Sigmoid colon (tissue), 6 donors: ENCODE measurements at regions not wholly inside any gene's neighbourhood (a gene's known extent, or its start where the extent isn't known, plus 50 kb on each side); places are given as distances from the start of the nearest gene placed in this dataset.

Source experiments
- DNase-seq: peaks from one replicate; pipeline ENCODE4 v3.0.0-alpha.2; 2019
- H3K27ac ChIP-seq, 4 donors: fragments of 200-600 bp; sonication (generic); one replicate each; pipeline ENCODE4 v1.5.1; 2016 to 2019; ENCODE audit warnings: mild to moderate bottlenecking in 1 of 4
- H3K27me3 ChIP-seq, 3 donors: fragments of 200-600 bp; sonication (generic); one replicate each; pipeline ENCODE4 v1.5.1; 2019; ENCODE audit warnings: mild to moderate bottlenecking in 1 of 3
- H3K36me3 ChIP-seq, 4 donors: fragments of 200-600 bp; sonication (generic); one replicate each; pipeline ENCODE4 v1.5.1; 2016 to 2019
- H3K4me1 ChIP-seq, 4 donors: fragments of 200-600 bp; sonication (generic); one replicate each; pipeline ENCODE4 v1.5.1; 2017 to 2019
- H3K4me3 ChIP-seq, 4 donors: fragments of 200-600 bp; sonication (generic); one replicate each; pipeline ENCODE4 v1.5.1; 2017 to 2019; ENCODE audit warnings: mild to moderate bottlenecking in 2 of 4, moderate library complexity in 1 of 4
- H3K9me3 ChIP-seq, 4 donors: fragments of 200-600 bp in 3 of 4; sonication (generic) in 3 of 4; one replicate each; pipeline versions ENCODE4 v1.5.1 to v1.6.1; 2013 to 2019
- CTCF ChIP-seq, 4 experiments: fragments of 450-650 bp in 3 of 4; fragments of 200-600 bp in 1 of 4; IDR thresholded peaks; one replicate each; pipeline ENCODE4 v1.5.1; 2016 to 2019; ENCODE audit warnings: antibody characterized with exemption in 4 of 4, mild to moderate bottlenecking in 3 of 4, moderate library complexity in 2 of 4
- EP300 ChIP-seq, 4 donors: sonication (generic); formaldehyde crosslinking; IDR thresholded peaks; one replicate each; pipeline ENCODE4 v1.6.1; 2017; ENCODE audit warnings: antibody characterized with exemption in 4 of 4
- POLR2A ChIP-seq, 2 donors: fragments of 450-650 bp; IDR thresholded peaks; one replicate each; pipeline ENCODE4 v1.6.1; 2016; ENCODE audit warnings: antibody characterized with exemption in 2 of 2, mild to moderate bottlenecking in 2 of 2, moderate library complexity in 2 of 2
- POLR2AphosphoS5 ChIP-seq, 4 donors: sonication (generic); formaldehyde crosslinking; IDR thresholded peaks; one replicate each; pipeline ENCODE4 v1.6.1; 2017; ENCODE audit warnings: antibody characterized with exemption in 4 of 4
- WGBS, 2 donors: extraction: QIAGEN DNeasy Blood & Tissue Kit; methylation state at CpG; one replicate each; pipeline ENCODE4 v1.1.7; 2013; 5-methylcytosine and 5-hydroxymethylcytosine counted together
- intact Hi-C: fragments of 100-400 bp; cut with DNase I; formaldehyde crosslinking; loops from one replicate; pipeline ENCODE4 v1.15.1; 2023
- donor health status: healthy with polysubstance abuse.
- donor health status: healthy.

GRCh38 chr13:79727086-79727485 lies 246.1 kb downstream of the NDFIP2 start:
- Histone ChIP-seq H3K36me3 (no peaks in the 10 kb centered on the region), H3K4me1 (peaks cover 0 to 24% (median 19%) of the 10 kb centered on the region in 4 donors), H3K27ac (no peak overlapping the region), H3K27me3 (no peaks in the 10 kb centered on the region), H3K9me3 (no peaks in the 10 kb centered on the region), H3K4me3 (no peak overlapping the region)
- DNase-seq = no peak
- TF ChIP-seq POLR2A (IDR thresholded peaks at IDR 0.05) (no peak), CTCF (IDR thresholded peaks at IDR 0.05) (no peak), POLR2AphosphoS5 (IDR thresholded peaks at IDR 0.05) (no peak), EP300 (IDR thresholded peaks at IDR 0.05) (no peak)
- intact Hi-C loops = no loop called here

GRCh38 chr13:79725841-79726240 lies 244.9 kb downstream of the NDFIP2 start:
- Histone ChIP-seq H3K4me1 (peaks cover 0 to 24% (median 19%) of the 10 kb centered on the region in 4 donors), H3K4me3 (no peak overlapping the region), H3K9me3 (no peaks in the 10 kb centered on the region), H3K27ac (no peak overlapping the region), H3K27me3 (no peaks in the 10 kb centered on the region), H3K36me3 (no peaks in the 10 kb centered on the region)
- WGBS, 2 donors = 88 to 95% methylated on average over 1 of the region's 1 CpG
- DNase-seq = no peak
- no peak for TF ChIP-seq POLR2A (IDR thresholded peaks at IDR 0.05)
- no peak for TF ChIP-seq EP300 (IDR thresholded peaks at IDR 0.05)
- TF ChIP-seq CTCF (IDR thresholded peaks at IDR 0.05) = no peak
- TF ChIP-seq POLR2AphosphoS5 (IDR thresholded peaks at IDR 0.05) = no peak
- intact Hi-C loops = no loop called here

GRCh38 chr13:79724348-79725103 lies 243.6 kb downstream of the NDFIP2 start:
- 16 to 61% methylated on average over 3 of the region's 3 CpGs for WGBS, 2 donors
- no peak for DNase-seq
- H3K4me3 ChIP-seq = no peak overlapping the region
- H3K27me3 ChIP-seq = no peaks in the 10 kb centered on the region
- peaks cover 0 to 24% (median 19%) of the 10 kb centered on the region in 4 donors for H3K4me1 ChIP-seq
- no peaks in the 10 kb centered on the region for H3K9me3 ChIP-seq
- H3K27ac ChIP-seq = no peak overlapping the region
- intact Hi-C loops = no loop called here
- TF ChIP-seq EP300 (IDR thresholded peaks at IDR 0.05) (no peak), POLR2A (IDR thresholded peaks at IDR 0.05) (no peak), POLR2AphosphoS5 (IDR thresholded peaks at IDR 0.05) (no peak), CTCF (IDR thresholded peaks at IDR 0.05) (no peak)
- no peaks in the 10 kb centered on the region for H3K36me3 ChIP-seq

GRCh38 chr13:79723519-79724024 lies 242.6 kb downstream of the NDFIP2 start:
- DNase-seq = peak; percentile 62
- WGBS, 2 donors = 16 to 60% methylated on average over 7 of the region's 7 CpGs

More at GRCh38 chr13:79723519-79724024, 242.6 kb downstream of the NDFIP2 start:
- Histone ChIP-seq H3K4me1 (peaks cover 0 to 24% (median 19%) of the 10 kb centered on the region in 4 donors), H3K9me3 (no peaks in the 10 kb centered on the region), H3K27me3 (no peaks in the 10 kb centered on the region), H3K36me3 (no peaks in the 10 kb centered on the region), H3K27ac (peak overlapping the region in 3 of 4 donors; percentile 14 to 38 (median 36)), H3K4me3 (no peak overlapping the region)
- TF ChIP-seq CTCF (IDR thresholded peaks at IDR 0.05) = no peak
- no peak for TF ChIP-seq EP300 (IDR thresholded peaks at IDR 0.05)
- no peak for TF ChIP-seq POLR2A (IDR thresholded peaks at IDR 0.05)
- TF ChIP-seq POLR2AphosphoS5 (IDR thresholded peaks at IDR 0.05) = no peak
- intact Hi-C loops = no loop called here
